ENCODE measurements at regions not wholly inside any gene's neighbourhood (a gene's known extent, or its start where the extent isn't known, plus 50 kb on each side); places are given as distances from the start of the nearest gene placed in this dataset.

DNA sequence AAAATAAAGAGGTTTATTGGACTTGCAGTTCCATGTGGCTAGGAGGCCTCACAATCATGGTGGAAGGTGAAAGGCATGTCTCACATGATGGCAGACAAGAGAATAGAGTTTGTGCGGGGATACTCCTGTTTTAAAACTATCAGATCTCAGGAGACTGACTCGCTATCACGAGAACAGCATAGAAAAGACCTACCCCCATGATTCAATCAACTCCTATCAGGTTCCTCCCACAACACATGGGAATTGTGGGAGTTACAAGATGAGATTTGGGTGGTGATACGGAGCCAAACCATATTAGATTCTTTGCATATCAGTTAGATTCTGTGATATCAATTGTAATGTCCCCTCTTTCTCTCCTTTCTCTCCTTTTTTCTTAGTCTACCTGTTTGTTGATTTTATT is 1178.7 kb upstream of the LRRTM1 start:
- no peak overlapping the region for H3K4me3 ChIP-seq (ENCODE audit: low read depth, low read length)
- DNase-seq (ENCODE audit: low read depth), result no peak
- TF ChIP-seq, protein P1, sequence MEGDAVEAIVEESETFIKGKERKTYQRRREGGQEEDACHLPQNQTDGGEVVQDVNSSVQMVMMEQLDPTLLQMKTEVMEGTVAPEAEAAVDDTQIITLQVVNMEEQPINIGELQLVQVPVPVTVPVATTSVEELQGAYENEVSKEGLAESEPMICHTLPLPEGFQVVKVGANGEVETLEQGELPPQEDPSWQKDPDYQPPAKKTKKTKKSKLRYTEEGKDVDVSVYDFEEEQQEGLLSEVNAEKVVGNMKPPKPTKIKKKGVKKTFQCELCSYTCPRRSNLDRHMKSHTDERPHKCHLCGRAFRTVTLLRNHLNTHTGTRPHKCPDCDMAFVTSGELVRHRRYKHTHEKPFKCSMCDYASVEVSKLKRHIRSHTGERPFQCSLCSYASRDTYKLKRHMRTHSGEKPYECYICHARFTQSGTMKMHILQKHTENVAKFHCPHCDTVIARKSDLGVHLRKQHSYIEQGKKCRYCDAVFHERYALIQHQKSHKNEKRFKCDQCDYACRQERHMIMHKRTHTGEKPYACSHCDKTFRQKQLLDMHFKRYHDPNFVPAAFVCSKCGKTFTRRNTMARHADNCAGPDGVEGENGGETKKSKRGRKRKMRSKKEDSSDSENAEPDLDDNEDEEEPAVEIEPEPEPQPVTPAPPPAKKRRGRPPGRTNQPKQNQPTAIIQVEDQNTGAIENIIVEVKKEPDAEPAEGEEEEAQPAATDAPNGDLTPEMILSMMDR (IDR thresholded peaks at IDR 0.05; ENCODE audit: insufficient read depth, low read length), result no peak

DNA sequence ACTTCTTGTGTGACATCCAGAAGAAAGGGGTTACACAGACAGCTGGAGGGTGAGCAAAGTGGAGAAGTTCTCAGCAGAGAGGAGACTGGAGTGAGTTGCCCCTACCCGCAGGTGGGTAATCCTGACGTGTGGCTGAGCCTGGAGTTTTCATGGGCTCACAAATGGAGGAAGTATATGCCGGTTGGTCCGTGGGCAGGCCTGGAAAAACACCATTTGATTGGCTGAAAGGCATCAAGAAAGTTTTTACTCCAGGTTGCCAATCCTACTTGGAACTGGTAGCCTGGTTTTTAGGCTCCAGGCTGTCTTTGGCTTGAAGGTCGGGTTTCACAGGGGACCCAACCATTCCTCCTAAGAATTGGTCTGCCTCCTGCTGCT is 1177.4 kb upstream of the LRRTM1 start:
- no peak for DNase-seq (ENCODE audit: low read depth)
- TF ChIP-seq, protein P1 (IDR thresholded peaks at IDR 0.05; ENCODE audit: insufficient read depth, low read length), result no peak
- no peak overlapping the region for H3K4me3 ChIP-seq (ENCODE audit: low read depth, low read length)

DNA sequence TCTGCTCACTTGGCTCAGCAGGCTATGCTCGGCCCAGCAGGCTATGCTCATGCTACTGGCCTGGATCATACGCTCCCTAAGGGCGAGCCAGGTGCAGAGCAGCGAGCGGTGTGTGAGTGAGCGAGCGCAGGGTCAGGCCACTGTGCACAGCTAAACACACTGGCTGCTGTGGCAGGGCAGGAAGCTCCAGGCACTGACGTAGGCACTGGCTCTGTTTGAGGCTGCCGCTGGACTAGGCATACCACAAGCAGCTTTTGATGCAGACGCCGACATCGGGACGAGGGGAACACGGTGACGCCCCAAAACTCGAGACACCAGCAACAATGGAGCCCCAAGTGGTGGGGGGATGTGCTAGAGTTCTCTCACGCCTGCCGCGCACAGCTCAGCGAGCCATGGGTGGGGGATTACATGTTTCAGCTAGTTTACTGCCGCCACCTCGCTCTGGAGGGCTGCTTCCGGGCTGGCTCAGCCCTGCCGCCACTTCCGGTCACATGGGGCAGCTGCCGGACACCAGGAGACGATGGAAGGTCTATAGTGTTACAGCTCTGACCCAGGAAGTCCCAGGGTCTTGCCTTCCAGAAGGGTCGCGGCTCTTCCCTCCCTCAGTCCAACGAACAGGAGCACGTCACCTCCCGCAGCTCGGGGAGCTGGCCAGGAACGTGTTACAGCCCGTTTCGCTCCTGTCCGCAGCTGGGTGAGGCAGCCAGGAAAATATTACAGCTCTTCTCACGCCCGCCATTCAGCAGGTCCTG is 1176.9 kb upstream of the LRRTM1 start:
- no peak for DNase-seq (ENCODE audit: low read depth)
- no peak overlapping the region for H3K4me3 ChIP-seq (ENCODE audit: low read depth, low read length)
- TF ChIP-seq, protein P1 (IDR thresholded peaks at IDR 0.05; ENCODE audit: insufficient read depth, low read length), result no peak

DNA sequence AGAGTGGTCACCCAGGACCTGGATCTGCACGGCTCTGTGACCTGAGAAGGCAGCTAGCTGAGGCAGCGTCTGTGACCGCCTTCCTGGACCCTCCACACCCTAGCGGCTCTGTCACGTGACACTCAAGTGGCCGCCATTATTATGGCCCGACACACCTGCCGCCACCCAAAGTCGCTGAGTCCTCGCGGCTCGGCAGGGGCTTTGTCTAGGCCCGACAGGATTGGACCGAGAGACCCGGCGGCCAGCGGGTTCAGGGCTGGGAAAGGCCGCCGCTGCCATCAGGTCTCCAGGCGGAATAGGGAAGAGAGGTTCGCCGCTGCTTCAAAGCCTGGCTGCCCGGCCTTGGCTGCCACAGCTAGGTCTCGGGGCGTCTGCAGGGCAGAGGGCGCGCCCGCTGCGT is 1162.5 kb upstream of the LRRTM1 start:
- no peak for DNase-seq (ENCODE audit: low read depth)
- no peak overlapping the region for H3K4me3 ChIP-seq (ENCODE audit: low read depth, low read length)
- TF ChIP-seq, protein P1 (IDR thresholded peaks at IDR 0.05; ENCODE audit: insufficient read depth, low read length), result no peak

DNA sequence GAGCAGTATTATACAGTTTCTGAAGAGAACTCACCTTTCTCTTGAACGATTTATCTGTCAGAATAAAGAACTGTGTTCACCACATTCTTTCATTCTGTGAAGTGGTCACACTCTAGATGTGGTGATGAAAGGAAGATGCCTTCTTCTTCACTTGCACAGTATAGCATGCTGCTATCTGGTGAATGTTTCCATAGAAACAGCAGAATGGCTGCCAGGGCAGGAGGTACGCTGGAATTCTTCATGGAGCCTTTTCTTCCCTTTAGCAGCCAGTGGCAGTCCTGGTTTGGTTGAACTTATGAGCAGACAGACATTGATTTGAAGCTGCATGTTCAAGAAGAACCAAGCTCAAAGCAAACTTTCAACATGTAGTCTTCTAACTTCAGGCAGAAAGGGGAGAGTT is 1157.9 kb upstream of the LRRTM1 start:
- TF ChIP-seq, protein P1 (IDR thresholded peaks at IDR 0.05; ENCODE audit: insufficient read depth, low read length), result no peak
- no peak for DNase-seq (ENCODE audit: low read depth)
- no peak overlapping the region for H3K4me3 ChIP-seq (ENCODE audit: low read depth, low read length)

DNA sequence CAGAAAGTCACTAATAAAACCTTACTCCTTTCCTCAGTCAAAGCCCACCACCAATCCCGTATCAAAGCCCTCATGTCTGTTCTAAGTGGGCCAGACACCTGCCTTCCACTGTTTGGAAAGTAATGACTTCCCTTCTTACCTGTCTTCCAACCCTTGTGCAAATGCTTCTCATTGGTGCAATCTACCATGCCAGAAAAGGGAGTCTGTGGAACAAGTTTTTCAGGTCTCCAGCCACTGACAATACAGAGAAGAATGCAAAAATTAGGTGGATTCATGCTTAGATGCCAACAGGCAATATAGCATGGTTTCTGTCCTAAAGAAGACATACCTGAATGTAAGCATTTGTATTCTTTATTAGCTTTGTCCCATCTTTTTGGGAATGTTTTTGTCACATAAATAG is 1140.6 kb upstream of the LRRTM1 start:
- H3K4me3 ChIP-seq (ENCODE audit: low read depth, low read length), result no peak overlapping the region
- TF ChIP-seq, protein P1 (IDR thresholded peaks at IDR 0.05; ENCODE audit: insufficient read depth, low read length), result no peak
- no peak for DNase-seq (ENCODE audit: low read depth)

Data from fibroblast of the aortic adventitia (primary cell).